ENCODE measurements at regions not wholly inside any gene's neighbourhood (a gene's known extent, or its start where the extent isn't known, plus 50 kb on each side); places are given as distances from the start of the nearest gene placed in this dataset.
"Not testable (repeated sequence)": the region's sequence is repeated elsewhere in the genome, so short reads cannot be mapped to it uniquely, and the experiment has no call there.

GRCh38 chr14:105892453-105893441, 366.4 kb downstream of the TMEM121 start:
- TF ChIP-seq, protein P1, sequence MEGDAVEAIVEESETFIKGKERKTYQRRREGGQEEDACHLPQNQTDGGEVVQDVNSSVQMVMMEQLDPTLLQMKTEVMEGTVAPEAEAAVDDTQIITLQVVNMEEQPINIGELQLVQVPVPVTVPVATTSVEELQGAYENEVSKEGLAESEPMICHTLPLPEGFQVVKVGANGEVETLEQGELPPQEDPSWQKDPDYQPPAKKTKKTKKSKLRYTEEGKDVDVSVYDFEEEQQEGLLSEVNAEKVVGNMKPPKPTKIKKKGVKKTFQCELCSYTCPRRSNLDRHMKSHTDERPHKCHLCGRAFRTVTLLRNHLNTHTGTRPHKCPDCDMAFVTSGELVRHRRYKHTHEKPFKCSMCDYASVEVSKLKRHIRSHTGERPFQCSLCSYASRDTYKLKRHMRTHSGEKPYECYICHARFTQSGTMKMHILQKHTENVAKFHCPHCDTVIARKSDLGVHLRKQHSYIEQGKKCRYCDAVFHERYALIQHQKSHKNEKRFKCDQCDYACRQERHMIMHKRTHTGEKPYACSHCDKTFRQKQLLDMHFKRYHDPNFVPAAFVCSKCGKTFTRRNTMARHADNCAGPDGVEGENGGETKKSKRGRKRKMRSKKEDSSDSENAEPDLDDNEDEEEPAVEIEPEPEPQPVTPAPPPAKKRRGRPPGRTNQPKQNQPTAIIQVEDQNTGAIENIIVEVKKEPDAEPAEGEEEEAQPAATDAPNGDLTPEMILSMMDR (IDR thresholded peaks at IDR 0.05) = not testable (repeated sequence)
- not testable (repeated sequence) for TF ChIP-seq POLR2A (IDR thresholded peaks at IDR 0.05)
